ENCODE measurements at regions not wholly inside any gene's neighbourhood (a gene's known extent, or its start where the extent isn't known, plus 50 kb on each side); places are given as distances from the start of the nearest gene placed in this dataset.

GRCh38 chrX:38746102-38746501 lies 55.2 kb upstream of the MID1IP1 start:
- Histone ChIP-seq H3K9ac (ENCODE audit: low read length) (no peak overlapping the region), H3K4me3 (replicated peaks in 1 of 2; ENCODE audit: low read depth in 1 of 2, low read length in 2 of 2) (no peak overlapping the region), H3K27ac (ENCODE audit: low read depth, low read length) (no peak overlapping the region), H3K36me3 (ENCODE audit: control insufficient read depth in 1 of 2, insufficient read depth in 2 of 2, low read length in 2 of 2) (no peaks in the 10 kb centered on the region), H4K20me1 (ENCODE audit: insufficient read depth) (no peaks in the 10 kb centered on the region), H3K79me2 (ENCODE audit: insufficient read depth, low read length) (no peaks in the 10 kb centered on the region), H3K4me2 (ENCODE audit: low read length) (no peak overlapping the region), H3K27me3 (ENCODE audit: insufficient read depth, low read length) (no peaks in the 10 kb centered on the region), H3K9me3 (ENCODE audit: control insufficient read depth in 1 of 2, insufficient read depth in 1 of 2, low read depth in 1 of 2, low read length in 2 of 2) (no peaks in the 10 kb centered on the region), H3K4me1 (ENCODE audit: control insufficient read depth in 1 of 2, insufficient read depth in 2 of 2, low read length in 2 of 2) (no peaks in the 10 kb centered on the region), H2AFZ (ENCODE audit: low read depth, low read length, poor library complexity, severe bottlenecking) (no peak overlapping the region), H3K9me2 (ENCODE audit: insufficient read depth) (no peaks in the 10 kb centered on the region)
- POLR2A ChIA-PET = no interaction called here
- ATAC-seq (no peak), DNase-seq (ENCODE audit: low read depth, low spot score) (no peak)
- CTCF ChIA-PET = no interaction called here
- intact Hi-C loops (cut with micrococcal nuclease) = no loop called here
- RAD21 ChIA-PET (ENCODE audit: low non-redundant PET in 1 of 2, low total read pairs in 2 of 2, uncharacterized antibody in 2 of 2, unreplicated experiment in 2 of 2) = no interaction called here
- no TSS peak for BruUV-seq (replicated peaks)
- TF ChIP-seq EZH2 (IDR thresholded peaks at IDR 0.05) (no peak), ELF1 (IDR thresholded peaks at IDR 0.05; ENCODE audit: borderline replicate concordance, low read depth) (no peak), SRF (IDR thresholded peaks at IDR 0.05; ENCODE audit: low read depth) (no peak), REST (IDR thresholded peaks at IDR 0.05; ENCODE audit: low read depth) (no peak), POLR2AphosphoS5 (IDR thresholded peaks at IDR 0.05; ENCODE audit: low read depth, low read length) (no peak), CTCF (IDR thresholded peaks at IDR 0.05 in 2 of 3, conservative IDR thresholded peaks at IDR 0.05 in 1 of 3; ENCODE audit: borderline replicate concordance in 1 of 3, insufficient read depth in 1 of 3, low read depth in 2 of 3, low read length in 2 of 3) (no peak), JUND (IDR thresholded peaks at IDR 0.05) (no peak), SP1 (IDR thresholded peaks at IDR 0.05; ENCODE audit: low read depth) (no peak), EZH2phosphoT487 (IDR thresholded peaks at IDR 0.05; ENCODE audit: borderline replicate concordance) (no peak), ZNF274 (IDR thresholded peaks at IDR 0.05; ENCODE audit: low read depth, low read length) (no peak)
